SJCRH30 (cell line): ENCODE measurements at regions not wholly inside any gene's neighbourhood (a gene's known extent, or its start where the extent isn't known, plus 50 kb on each side); places are given as distances from the start of the nearest gene placed in this dataset.
A peak's percentile ranks its signal among the peaks of the same experiment; 100 is the strongest.
"Not testable (repeated sequence)": the region's sequence is repeated elsewhere in the genome, so short reads cannot be mapped to it uniquely, and the experiment has no call there.

Source experiments
- DNase-seq, 2 experiments: peaks; one replicate each; pipeline ENCODE4 v3.0.0-alpha.2; 2015 to 2020
- H3K27ac ChIP-seq: fragments of 250-450 bp; sonication (Bioruptor Pico); 2 replicates; pipeline ENCODE4 v1.5.1; 2020; ENCODE audit warnings: mild to moderate bottlenecking, moderate library complexity
- H3K27me3 ChIP-seq: fragments of 250-450 bp; sonication (Bioruptor Pico); 2 replicates; pipeline ENCODE4 v1.5.1; 2020; ENCODE audit warnings: mild to moderate bottlenecking, moderate library complexity
- H3K36me3 ChIP-seq: fragments of 250-450 bp; sonication (Bioruptor Pico); 2 replicates; pipeline ENCODE4 v1.5.1; 2020; ENCODE audit warnings: mild to moderate bottlenecking, moderate library complexity
- H3K4me1 ChIP-seq: fragments of 250-450 bp; sonication (Bioruptor Pico); 2 replicates; pipeline ENCODE4 v1.5.1; 2020; ENCODE audit warnings: mild to moderate bottlenecking, moderate library complexity
- H3K4me3 ChIP-seq: fragments of 250-450 bp; sonication (Bioruptor Pico); 2 replicates; pipeline ENCODE4 v1.5.1; 2020; ENCODE audit warnings: mild to moderate bottlenecking, moderate library complexity
- H3K9me3 ChIP-seq: fragments of 250-450 bp; sonication (Bioruptor Pico); replicated peaks from 2 replicates; pipeline ENCODE4 v1.5.1; 2020; ENCODE audit warnings: mild to moderate bottlenecking, moderate library complexity

DNA sequence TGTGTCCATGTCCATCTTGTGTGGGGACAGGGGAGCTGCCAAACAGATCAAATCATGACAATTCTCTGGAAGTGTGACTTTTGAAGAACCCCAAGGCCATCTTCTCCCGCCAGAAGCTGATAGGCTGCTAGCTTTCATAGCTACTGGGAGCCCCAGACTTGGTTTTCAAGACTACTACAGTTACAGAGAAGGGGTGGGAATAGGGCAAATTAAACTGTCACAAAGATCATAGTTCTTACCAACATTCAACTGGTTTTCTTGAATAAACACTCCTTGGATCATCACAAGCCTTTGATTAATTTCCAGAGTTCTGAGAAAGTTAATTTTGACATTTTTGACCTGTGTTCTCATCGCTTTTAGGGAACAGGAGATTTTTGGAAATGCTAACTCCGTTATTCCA lies 67.8 kb upstream of the FARP1 start:
- no peak for DNase-seq
- H3K27ac ChIP-seq = no peak overlapping the region
- no peaks in the 10 kb centered on the region for H3K27me3 ChIP-seq
- H3K9me3 ChIP-seq = no peaks in the 10 kb centered on the region
- H3K4me3 ChIP-seq = no peak overlapping the region
- no peaks in the 10 kb centered on the region for H3K4me1 ChIP-seq
- no peaks in the 10 kb centered on the region for H3K36me3 ChIP-seq

DNA sequence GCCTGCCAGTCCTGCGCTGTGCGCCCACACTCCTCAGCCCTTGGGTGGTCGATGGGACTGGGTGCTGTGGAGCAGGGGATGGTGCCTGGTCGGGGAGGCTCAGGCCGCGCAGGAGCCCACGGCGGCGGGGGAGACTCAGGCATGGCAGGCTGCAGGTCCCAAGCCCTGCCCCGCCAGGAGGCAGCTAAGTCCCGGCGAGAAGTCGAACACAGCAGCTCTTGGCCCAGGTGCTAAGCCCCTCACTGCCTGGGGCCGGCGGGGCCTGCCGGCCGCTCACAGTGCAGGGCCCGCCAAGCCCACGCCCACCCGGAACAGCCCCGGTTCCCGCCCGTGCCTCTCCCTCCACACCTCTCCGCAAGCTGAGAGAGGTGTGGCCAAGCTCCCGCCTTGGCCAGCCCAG lies 66.6 kb upstream of the FARP1 start:
- not testable (repeated sequence) for H3K27me3 ChIP-seq, H3K36me3 ChIP-seq, H3K4me1 ChIP-seq, H3K9me3 ChIP-seq, H3K27ac ChIP-seq, H3K4me3 ChIP-seq, DNase-seq

DNA sequence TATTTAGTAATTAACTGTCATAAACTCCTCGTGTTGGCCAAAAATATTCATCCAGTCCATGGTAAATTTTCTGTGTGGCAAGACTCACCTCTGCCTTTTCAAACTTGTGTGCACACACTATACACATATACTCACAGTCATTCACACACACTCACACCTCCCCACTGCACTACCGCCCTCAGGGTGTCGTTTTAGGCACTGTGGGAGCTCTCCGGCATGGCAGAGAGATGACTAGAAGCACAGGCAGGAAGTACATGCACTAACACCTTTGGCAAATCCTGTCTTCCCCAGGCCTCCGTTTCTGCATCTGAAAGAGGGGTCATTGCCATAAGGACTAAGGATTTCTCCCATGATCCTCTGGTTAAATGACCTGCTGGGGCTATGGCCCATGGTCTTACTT lies 62.6 kb upstream of the FARP1 start:
- Histone ChIP-seq H3K27me3 (no peaks in the 10 kb centered on the region), H3K4me3 (no peak overlapping the region), H3K36me3 (no peaks in the 10 kb centered on the region), H3K9me3 (no peaks in the 10 kb centered on the region), H3K27ac (no peak overlapping the region), H3K4me1 (peaks cover 10% of the 10 kb centered on the region)
- DNase-seq = no peak

DNA sequence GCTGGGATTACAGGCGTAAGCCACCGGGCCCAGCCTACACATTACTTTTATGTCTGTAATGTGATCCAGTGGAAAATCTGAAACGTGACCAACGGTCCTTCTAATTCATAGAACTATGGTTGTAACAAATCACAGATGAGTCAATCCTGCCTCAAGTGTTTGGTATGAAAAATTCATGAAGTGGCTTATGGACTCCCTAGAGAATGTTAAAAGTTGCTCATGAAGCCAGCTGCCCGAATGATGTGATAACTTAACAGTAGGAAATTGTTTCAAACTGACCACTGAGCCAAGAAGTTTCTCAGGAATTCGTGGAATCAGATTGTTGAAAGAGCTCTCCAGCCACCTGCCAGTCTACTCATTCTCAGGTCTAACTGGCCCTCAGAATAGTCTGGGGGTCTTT lies 59.4 kb upstream of the FARP1 start:
- Histone ChIP-seq H3K36me3 (no peaks in the 10 kb centered on the region), H3K27ac (peak overlapping the region; percentile 63), H3K4me1 (peaks cover 10% of the 10 kb centered on the region), H3K9me3 (no peaks in the 10 kb centered on the region), H3K27me3 (no peaks in the 10 kb centered on the region), H3K4me3 (no peak overlapping the region)
- peak; percentile 58 to 80 for DNase-seq

DNA sequence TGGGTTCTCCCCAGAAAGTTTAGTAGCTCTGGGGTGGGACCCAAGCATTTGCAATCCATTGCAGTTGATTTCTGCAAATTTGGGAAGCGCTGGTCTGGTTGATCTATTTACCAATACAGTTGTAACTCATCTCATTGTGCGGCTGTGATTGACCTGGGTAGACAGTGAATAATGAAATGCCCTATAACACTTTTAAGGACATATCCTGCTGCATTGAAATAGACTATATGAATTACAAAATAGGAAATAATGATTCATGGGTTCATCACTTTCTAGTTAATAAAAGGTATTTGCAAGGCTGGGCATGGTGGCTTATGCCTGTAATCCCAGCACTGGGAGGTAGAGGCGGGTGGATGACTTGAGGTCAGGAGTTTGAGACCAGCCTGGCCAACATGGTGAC lies 59.0 kb upstream of the FARP1 start:
- peaks cover 10% of the 10 kb centered on the region for H3K4me1 ChIP-seq
- DNase-seq = no peak
- H3K36me3 ChIP-seq = no peaks in the 10 kb centered on the region
- no peak overlapping the region for H3K4me3 ChIP-seq
- H3K27ac ChIP-seq = peak overlapping the region; percentile 63
- no peaks in the 10 kb centered on the region for H3K27me3 ChIP-seq
- no peaks in the 10 kb centered on the region for H3K9me3 ChIP-seq

DNA sequence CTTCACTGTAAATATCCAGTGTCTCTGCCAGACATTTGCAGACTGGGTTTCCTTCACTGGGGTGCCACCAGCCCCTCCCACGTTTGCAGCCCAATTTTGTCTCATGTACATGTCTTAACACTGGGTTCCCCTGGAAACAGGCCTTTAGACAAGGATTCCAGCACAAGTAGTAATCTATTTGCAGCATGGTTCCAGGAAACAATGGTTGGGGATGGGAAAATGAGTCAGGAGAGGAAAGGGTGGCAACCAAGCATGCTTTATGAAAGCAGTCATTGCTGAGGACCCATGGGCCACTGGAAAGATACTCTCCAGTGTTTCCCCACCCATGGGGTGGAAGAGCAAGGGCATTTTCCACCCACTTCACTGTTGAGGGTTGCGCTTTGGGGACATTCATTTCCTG lies 53.6 kb upstream of the FARP1 start:
- Histone ChIP-seq H3K9me3 (no peaks in the 10 kb centered on the region), H3K4me3 (no peak overlapping the region), H3K27me3 (no peaks in the 10 kb centered on the region), H3K4me1 (peaks cover 5% of the 10 kb centered on the region; the same call in 1 of the 2 replicates), H3K36me3 (no peaks in the 10 kb centered on the region), H3K27ac (no peak overlapping the region)
- DNase-seq = no peak

DNA sequence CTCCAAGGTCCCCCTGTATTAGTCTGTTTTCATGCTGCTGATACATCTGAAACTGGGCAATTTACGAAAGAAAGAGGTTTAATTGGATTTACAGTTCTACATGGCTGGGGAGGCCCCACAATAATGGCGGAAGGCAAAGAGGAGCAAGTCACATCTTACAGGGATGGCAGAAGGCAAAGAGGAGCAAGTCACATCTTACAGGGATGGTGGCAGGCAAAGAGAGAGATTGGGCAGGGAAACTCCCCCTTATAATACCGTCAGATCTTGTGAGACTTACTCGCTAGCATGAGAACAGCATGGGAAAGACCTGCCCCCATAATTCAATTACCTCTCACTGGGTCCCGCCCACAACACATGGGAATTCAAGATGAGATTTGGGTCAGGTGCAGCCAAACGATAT lies 50.0 kb upstream of the FARP1 start:
- DNase-seq = no peak
- H3K27ac ChIP-seq = no peak overlapping the region

More for the DNA sequence above, 50.0 kb upstream of the FARP1 start:
- no peaks in the 10 kb centered on the region for H3K9me3 ChIP-seq
- H3K27me3 ChIP-seq = no peaks in the 10 kb centered on the region
- no peaks in the 10 kb centered on the region for H3K4me1 ChIP-seq
- no peaks in the 10 kb centered on the region for H3K36me3 ChIP-seq
- no peak overlapping the region for H3K4me3 ChIP-seq
